HG03432 (cell line): ENCODE measurements at regions not wholly inside any gene's neighbourhood (a gene's known extent, or its start where the extent isn't known, plus 50 kb on each side); places are given as distances from the start of the nearest gene placed in this dataset.
A peak's percentile ranks its signal among the peaks of the same experiment; 100 is the strongest.

ENCODE experiments used
- ATAC-seq: cut with Tn5 transposase; IDR thresholded peaks from one replicate; pipeline ENCODE4 v1.9.1; 2021; ENCODE audit warnings: mild to moderate bottlenecking, moderate library complexity; ENCODE audit not compliant: unreplicated experiment

DNA sequence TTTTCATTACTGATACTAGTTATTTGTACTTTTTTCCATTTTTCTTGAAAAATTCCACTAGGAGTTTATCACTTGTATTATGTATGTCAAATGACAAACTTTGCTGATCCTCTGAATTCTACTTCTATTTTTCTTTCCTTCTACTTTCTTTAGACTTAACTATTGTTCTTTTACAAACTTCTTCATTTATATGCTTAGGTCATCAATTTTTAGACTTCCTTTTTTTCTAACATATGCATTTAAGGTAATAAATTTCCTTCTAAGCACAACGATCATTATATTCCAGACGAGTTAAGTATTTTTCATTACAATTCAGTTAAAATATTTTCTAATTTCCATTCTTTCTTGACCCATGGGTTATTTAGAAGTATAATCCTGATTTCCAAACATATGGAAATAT lies 240.8 kb downstream of the NHLRC3 start:
- ATAC-seq: no peak

DNA sequence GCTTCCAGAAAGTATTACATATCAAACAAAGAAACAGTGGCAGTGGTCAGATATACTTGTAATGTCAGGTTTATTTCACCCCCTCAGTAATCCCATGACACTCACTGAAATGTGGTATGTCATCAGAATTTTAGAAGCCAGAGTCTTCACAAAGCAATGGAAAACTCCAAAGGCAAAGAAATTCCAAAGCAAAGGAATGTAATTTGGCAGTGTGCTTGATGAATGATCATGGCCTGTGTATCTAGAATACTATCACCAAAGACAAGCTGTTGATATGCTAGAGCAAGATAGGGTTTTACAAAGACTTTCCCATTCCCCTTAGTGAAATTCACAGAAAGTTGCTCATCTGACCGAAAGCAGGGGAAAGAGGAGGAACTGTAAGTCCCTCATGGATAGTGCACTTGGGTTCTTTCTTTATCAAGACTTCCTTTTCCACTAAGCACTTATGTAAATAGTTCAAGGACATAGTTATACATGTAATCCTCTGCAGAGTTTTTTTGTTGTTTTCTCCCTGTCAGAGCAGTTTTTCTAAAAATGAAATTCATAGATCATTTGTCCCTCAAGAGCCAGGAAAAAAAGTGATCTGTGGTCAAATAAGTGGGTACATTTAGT lies 243.4 kb downstream of the NHLRC3 start:
- no peak for ATAC-seq

DNA sequence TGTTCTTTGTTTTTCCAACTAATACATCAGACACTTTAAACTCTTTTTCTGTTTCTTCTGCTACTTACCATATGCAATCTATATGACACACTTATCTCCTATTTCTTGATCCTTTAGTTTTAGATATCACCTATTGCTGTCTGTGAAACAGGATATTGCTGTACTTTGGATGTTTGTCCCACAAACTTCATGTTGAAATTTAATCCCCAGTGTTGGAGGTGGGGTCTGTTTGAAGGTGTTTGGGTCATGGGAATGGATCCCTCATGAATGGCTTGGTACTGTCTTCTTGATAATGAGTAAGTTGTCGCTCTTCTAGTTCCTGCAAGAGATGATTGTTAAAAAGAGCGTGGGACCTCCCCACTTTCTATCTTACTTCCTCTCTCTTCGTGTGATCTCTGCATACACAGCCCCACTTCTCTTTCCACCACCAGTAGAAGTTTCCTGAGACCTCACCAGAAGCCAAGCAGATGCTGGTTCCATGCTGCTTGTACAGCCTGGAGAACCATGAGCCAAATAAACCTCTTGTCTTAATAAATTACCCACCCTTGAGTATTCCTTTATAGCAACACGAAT lies 244.2 kb downstream of the NHLRC3 start:
- peak; percentile 98 for ATAC-seq

DNA sequence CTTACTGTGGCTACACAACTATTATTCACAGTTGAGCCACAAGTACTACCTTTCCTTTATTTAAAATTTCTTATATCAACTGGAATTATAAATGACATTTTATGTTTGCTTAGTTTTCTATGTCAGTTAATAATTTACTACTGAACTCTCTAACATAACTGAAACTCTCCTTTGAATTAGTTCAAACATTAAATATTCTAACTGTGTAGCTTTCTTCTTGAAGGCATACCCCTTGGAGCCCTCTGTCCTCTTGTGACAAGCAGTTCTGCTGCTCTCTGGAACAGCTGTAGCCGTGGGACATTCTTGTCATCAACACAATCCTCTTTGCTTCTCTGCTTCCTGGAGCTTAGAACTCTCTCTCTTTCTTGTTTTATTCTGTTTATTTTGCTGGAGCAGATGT lies 244.8 kb downstream of the NHLRC3 start:
- ATAC-seq: peak; percentile 50

DNA sequence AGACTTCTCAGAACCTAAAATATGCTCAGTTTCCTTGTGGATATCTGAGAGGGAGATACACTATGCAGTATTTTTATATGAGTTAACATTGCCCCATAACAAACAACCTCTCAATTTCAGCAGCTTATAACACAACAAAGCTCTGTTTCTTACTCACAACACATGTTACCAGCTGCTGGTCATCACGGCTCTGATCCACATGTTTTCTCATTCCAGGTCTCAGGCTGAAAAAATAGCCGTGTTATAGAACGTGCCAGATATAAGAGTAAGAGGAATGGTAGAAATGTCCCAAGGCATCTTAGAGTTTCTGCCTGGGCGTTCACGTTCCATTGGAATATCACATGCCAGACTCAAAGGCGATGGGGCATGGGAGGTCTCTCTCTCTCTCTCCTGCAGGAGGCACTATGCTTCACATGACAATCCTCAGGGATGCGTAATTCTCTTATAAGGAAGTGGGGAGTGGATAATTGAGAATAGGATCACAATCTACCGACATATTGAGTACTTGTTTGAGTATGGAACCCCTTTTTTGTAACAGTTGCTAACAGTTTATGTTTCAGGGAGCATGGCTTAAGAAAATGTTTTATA lies 246.6 kb downstream of the NHLRC3 start:
- no peak for ATAC-seq
